Inflammatory macrophage treated with lipopolysaccharide for 4 hours (primary cell): ENCODE measurements at regions not wholly inside any gene's neighbourhood (a gene's known extent, or its start where the extent isn't known, plus 50 kb on each side); places are given as distances from the start of the nearest gene placed in this dataset.

Experiments
- DNase-seq: peaks from one replicate; pipeline ENCODE4 v3.0.0-alpha.2; 2020

GRCh38 chr7:46852795-46853194 lies 729.1 kb downstream of the TNS3 start:
- DNase-seq, result no peak

DNA sequence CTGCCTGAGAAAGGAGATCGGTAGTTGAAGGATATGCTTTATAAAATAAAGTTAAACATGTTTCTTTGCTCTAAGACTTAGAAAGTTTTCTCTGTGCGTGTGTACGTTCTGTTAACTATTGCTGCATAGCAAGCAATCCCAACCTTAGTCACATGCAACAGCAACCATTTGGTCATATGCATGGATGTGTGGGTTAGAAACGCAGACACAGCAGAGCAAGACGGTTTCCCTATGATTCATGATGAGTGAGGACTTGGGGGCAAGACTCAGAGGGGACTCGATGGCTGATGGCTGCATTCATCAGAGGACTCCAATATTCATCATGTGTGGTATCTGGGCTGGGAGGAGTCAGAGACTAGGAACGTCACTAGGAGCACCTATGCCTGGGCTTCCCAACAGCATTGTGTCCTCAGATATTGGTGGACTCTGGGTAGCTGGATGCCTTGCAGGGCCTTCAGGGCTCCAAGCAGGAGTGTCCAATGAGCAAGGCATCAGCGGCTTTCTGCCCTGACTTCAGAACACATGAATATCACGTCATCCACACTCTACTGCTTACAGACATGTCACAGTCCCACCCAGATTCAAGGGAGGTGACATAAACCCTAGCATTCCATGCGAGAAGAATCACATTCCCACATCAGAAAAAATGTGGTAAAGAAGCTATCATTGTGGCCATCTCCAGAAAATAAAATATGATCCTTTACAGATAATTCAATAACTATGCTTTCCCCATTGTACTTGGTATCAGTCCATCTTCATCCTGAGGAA lies 731.2 kb downstream of the TNS3 start:
- DNase-seq, result no peak

GRCh38 chr7:46848944-46849343 lies 733.0 kb downstream of the TNS3 start:
- no peak for DNase-seq

DNA sequence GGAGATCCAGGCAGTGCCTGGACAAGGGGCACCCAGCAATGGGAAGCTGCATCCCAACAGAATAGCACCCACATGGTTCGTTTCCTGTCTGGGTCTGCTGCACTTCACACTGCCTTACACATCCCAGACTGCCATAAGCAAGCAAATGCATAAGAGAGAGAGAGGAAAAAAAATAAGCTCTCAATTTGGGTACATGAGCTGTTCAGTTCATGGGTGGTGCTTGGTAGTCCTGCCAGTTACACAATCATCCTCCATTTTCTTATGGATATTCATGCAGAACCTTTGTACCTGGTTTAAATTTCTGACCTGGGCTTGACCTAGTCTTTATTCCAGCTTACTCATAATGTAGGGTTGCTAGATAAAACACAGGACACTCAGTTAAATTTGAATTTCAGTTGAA lies 733.6 kb downstream of the TNS3 start:
- DNase-seq, result no peak

DNA sequence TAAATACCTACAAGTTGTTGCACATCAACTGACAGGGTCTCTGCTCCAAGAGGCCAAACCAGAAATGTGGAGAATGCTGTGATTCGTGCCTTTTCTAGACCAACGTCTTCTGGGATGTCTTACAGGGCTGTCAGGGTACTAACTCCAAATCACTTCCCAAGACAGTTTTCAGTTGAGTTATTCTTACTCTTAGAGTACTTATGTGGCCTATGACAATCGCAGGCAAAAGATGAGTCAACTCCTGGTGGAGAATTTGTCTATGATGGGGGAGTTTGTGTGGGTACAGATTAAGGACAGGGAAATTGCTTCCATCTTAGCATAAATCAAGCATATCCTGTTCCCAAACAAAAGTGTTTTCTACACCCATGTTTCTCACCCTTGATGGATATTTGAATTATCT lies 734.8 kb downstream of the TNS3 start:
- no peak for DNase-seq

DNA sequence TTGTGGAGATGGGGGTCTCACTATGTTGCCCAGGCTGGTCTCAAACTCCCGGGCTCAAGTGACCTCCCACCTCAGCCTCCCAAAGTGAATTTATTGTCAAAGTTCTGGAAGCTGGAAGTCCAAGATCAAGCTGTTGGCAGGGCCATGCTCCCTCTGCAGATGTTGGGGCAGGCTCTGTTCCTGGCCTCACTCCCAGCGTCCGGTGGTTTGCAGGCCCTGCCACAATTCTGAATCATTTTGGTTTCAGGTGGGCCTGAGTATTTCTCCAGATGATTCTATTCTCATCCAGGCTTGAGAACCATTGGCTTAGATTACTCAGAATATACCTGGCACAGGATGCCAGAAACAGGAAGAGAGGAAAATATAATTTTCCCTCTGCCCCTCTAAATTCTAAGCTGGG lies 737.4 kb downstream of the TNS3 start:
- DNase-seq, result no peak

DNA sequence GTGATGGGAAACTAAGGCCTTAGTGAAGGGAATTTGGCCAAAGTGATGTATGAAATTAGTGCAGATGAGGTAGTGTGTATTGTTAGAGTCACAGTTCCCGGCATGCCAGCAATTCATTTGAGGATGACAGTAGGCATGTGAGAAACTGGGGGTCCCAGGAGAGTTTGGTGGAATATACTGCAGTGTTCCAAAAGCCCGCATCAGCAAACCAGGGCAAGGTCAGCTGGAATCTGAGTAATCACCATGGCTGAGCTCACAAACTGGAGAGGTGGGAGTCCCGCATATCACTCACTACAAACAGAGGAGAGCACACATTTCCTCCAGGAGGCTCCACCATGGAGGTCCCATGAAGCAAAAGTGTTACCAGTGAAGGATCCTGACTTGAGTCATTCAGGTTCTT lies 740.7 kb downstream of the TNS3 start:
- no peak for DNase-seq

GRCh38 chr7:46839651-46840050 lies 742.3 kb downstream of the TNS3 start:
- DNase-seq, result no peak

DNA sequence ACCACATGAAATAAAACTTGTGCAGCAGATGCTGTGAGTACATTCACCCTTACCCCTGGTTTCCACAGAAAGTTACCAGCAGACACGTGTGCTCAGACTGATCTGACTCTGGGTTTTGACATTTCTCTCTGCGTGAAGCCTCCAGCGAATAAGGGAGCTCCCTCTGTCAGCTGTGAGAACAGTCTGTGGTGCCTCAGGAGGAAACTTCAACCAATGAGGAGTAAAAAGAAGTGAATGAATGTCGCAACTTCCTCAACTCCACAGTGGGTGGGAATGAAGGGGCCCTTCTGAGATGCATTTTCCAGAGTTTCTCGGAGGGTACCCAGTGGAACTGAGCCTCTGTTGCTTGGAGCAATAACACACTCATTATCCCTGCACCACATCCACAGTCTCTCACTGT lies 743.4 kb downstream of the TNS3 start:
- DNase-seq, result no peak

DNA sequence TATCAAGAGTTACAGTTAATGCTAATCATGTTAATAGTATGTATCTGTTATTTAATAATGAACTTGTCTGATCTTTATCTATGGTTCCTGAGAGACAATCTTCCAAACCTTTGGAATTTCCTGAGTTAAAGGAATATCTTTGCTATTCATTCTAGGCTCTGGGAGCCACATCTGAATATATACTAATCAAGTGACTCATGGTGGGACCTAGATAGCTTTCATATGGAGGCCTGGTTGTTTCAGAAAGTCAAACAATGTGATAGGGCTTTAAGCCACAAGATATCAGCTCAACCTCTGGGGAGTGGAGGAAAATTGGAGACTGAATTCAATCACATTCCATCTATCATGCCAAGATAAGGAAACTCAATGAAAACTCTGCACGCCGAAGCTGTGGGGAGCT lies 746.4 kb downstream of the TNS3 start:
- DNase-seq, result no peak

GRCh38 chr7:46834921-46835320 lies 747.0 kb downstream of the TNS3 start:
- no peak for DNase-seq

- DNase-seq, result no peak
Observed at GRCh38 chr7:46833197-46833596, 748.7 kb downstream of the TNS3 start.

GRCh38 chr7:46832136-46832535 lies 749.8 kb downstream of the TNS3 start:
- no peak for DNase-seq

DNA sequence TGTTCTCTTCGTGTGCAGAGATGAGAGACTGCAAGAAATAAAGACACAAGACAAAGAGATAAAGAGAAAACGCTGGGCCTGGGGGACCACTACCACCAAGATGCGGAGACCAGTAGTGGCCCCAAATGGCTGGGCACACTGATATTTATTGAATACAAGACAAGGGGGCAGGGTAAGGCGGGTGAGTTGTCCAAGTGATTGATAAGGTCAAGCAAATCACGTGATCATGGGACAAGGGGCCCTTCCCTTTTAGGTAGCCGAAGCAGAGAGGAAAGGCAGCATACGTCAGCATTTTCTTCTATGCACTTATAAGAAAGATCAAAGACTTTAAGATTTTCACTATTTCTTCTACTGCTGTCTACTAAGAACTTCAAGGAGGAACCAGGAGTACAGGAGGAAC lies 762.1 kb downstream of the TNS3 start:
- DNase-seq, result no peak

DNA sequence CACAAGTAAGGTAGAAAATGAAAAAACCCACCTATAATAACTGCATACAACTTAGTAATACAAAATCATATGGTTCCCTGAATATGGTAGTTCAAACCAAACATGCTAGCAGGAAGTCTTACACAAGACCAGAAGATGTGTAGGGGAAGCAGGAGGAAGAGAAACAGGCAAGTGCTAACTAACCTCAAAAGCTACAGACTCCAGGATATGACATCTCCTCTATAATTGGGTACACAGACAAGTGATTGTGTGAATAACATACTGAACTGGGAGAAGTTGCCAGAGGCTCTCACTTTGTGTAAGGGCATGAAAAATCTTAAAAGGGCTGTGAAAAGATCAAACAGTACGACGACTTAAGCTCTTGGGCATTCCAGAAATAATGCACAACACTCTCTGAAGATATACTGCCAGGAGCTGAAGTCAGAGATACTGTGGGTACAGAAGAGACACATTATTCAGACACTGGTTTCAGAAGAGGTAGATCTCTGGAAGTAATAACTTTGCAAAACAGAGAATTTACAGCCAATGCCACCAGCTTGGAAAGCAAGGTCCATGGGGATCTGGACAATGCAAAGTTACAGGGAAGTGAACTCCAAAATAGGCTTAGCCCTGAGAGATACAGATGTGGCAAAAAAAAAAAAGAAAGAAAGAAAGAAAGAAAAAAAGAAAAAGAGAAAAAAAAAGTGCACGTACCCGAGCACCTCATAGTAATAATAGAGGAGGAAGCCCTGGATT lies 767.2 kb downstream of the TNS3 start:
- no peak for DNase-seq

- no peak for DNase-seq
Observed at GRCh38 chr7:46812101-46812675, 769.7 kb downstream of the TNS3 start.

DNA sequence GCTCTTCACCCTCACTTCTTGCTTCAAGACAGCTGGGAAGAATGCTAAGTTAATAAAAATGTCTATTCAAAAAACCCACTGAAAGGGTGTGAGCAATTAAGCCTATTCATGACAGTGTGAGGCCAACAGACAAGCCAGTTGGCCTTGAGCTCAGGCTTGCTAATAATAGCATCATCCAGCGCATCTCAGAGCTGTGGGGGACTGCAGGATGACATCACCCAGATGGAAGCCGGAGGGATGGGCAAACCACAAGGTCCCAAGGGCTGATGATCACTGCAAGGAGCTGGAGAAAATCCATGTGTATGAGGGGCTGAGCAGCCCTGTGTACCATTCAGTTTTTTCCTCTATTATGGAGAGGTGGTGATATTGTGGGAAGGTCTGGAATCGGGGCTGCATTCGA lies 770.4 kb downstream of the TNS3 start:
- no peak for DNase-seq

DNA sequence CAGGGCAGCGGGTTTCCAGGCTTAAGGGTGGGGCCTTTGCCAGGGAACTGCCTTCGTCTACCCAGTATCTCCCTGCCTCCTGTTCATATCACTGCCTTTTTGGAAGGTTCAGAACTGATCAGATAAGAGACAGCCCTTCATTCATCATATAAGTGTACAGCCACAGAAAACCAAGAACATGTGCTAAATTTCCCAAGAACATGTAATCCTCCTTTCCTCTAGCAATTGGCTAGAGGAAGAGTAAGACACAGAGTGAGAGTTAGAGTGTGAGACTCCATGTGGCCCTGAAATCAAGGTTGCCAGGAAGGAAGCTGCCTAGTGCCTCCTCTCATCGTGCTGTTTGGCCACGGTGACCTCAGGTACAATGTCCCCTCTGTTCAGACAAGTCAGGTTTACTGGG lies 770.9 kb downstream of the TNS3 start:
- no peak for DNase-seq

GRCh38 chr7:46809886-46810285 lies 772.0 kb downstream of the TNS3 start:
- no peak for DNase-seq

DNA sequence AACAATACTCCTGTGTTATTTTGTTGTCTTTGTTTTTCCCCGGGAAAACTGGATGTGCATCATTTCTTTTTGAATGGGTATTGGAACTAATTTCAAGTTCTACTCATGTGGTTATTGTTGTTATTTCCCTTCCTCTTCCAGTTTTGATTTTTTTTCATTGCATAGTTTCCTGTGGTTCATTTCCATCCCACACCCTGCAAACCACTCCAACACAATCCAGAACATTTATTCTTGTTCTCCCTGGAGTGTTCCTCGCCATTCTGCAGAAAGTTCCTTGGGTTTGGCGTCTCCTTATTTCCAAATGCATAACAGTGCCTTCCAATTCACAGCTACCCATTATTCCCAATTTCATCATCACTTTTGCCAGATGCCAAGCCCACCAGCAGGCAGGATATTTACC lies 775.1 kb downstream of the TNS3 start:
- DNase-seq, result no peak

- no peak for DNase-seq
Observed at GRCh38 chr7:46802479-46802878, 779.4 kb downstream of the TNS3 start.

DNA sequence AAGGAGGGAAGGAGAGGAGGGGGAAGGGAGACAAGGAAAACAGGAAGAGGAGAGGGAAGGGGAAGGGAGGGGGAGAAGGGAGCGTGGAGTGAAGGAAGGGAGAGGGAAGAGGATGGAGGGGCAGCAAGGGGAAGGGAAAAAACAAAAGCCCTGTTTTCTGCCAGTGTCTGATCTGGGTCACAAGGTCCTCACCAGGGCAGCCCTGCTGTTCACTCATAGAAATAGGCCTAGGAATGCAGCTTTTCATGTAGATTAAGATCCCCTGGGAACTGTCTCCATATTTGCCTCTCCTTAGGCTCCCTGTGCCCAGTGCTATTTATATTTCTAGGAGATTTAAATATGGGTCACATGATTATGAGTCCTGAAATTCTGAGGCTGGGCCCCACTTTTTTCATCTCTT lies 790.7 kb downstream of the TNS3 start:
- no peak for DNase-seq

- no peak for DNase-seq
Observed at GRCh38 chr7:46786995-46787394, 794.9 kb downstream of the TNS3 start.

- DNase-seq, result no peak
Observed at GRCh38 chr7:46786221-46786954, 795.5 kb downstream of the TNS3 start.
